Kidney epithelial cell (primary cell): ENCODE measurements at regions not wholly inside any gene's neighbourhood (a gene's known extent, or its start where the extent isn't known, plus 50 kb on each side); places are given as distances from the start of the nearest gene placed in this dataset.

Source experiments
- DNase-seq: peaks from one replicate; pipeline ENCODE4 v3.0.0-alpha.2; 2010; ENCODE audit warnings: low read depth
- H3K27me3 ChIP-seq: 2 replicates; pipeline ENCODE4 v1.6.0; 2011; ENCODE audit warnings: low read length; ENCODE audit not compliant: control insufficient read depth, insufficient read depth
- H3K36me3 ChIP-seq: 2 replicates; pipeline ENCODE4 v1.5.1; 2011; ENCODE audit warnings: low read length; ENCODE audit not compliant: control insufficient read depth, insufficient read depth
- H3K4me3 ChIP-seq: 2 replicates; pipeline ENCODE4 v1.5.1; 2011; ENCODE audit warnings: low read depth, mild to moderate bottlenecking, control low read depth, low read length
- TF ChIP-seq, protein P1 (sequence below): IDR thresholded peaks from 2 replicates; pipeline ENCODE4 v1.5.1; 2011; ENCODE audit warnings: mild to moderate bottlenecking, moderate library complexity, low read length, control low read depth, inconsistent platforms; ENCODE audit not compliant: insufficient read depth, poor library complexity, severe bottlenecking

DNA sequence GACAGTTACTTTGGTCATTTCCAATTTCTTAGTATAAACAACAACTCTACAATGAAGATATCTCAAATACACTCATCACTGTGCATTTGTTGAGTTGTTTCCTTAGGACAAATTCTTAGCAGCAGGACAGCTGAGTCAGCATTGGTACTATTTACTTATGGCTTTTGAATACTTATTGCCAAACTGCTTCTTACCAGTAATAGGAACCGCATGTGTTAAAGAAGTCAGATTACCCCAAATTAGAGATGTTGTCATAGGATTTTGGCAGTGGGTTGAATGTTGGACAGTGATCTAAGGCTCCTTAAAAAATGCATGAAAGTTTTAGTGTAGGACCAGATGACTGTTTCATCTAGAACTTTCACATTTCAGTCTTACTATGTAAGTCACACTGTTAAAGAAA, 280.1 kb upstream of the DMRT1 start:
- TF ChIP-seq, protein P1, sequence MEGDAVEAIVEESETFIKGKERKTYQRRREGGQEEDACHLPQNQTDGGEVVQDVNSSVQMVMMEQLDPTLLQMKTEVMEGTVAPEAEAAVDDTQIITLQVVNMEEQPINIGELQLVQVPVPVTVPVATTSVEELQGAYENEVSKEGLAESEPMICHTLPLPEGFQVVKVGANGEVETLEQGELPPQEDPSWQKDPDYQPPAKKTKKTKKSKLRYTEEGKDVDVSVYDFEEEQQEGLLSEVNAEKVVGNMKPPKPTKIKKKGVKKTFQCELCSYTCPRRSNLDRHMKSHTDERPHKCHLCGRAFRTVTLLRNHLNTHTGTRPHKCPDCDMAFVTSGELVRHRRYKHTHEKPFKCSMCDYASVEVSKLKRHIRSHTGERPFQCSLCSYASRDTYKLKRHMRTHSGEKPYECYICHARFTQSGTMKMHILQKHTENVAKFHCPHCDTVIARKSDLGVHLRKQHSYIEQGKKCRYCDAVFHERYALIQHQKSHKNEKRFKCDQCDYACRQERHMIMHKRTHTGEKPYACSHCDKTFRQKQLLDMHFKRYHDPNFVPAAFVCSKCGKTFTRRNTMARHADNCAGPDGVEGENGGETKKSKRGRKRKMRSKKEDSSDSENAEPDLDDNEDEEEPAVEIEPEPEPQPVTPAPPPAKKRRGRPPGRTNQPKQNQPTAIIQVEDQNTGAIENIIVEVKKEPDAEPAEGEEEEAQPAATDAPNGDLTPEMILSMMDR, result no peak
- Histone ChIP-seq H3K4me3 (no peak overlapping the region), H3K27me3 (no peaks in the 10 kb centered on the region), H3K36me3 (no peaks in the 10 kb centered on the region)
- no peak for DNase-seq

DNA sequence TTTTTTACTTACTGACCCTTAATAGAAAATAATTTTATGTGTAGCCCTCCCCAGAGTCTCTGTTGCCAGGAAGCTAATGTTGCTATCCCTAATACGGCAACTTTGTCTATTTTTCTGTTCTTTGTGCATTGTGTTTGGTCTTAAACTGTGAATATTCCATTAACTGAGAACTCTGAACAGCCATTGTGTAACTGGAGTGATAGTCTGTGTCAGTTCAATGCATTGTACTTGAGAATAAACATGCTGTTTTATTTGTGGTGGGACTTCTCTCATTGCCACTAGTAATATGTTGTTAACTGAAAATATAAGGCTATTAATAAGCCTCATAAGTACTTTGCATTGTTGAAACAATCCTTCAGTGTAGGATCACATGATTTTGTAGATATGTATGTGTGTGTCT, 278.3 kb upstream of the DMRT1 start:
- Histone ChIP-seq H3K4me3 (no peak overlapping the region), H3K27me3 (no peaks in the 10 kb centered on the region), H3K36me3 (no peaks in the 10 kb centered on the region)
- DNase-seq, result no peak
- TF ChIP-seq, protein P1, result no peak

DNA sequence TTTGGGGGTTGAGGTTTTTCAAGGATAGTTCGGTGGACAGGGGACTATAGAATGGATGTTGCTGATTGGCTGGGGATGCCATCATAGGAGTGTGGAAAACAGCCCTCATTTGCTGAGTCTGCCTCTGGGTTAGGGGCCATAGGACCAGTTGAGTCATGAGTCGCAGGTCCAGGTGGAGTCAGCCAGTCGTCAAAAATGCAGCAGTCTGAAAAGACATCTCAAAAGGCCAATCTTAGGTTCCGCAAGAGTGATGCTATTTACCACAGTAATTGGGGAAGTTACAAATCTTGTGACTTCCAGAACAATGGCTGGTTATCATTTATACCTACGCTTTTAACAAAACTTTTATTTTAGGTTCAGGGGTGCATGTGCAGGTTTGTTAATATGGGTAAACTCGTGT, 276.0 kb upstream of the DMRT1 start:
- Histone ChIP-seq H3K36me3 (no peaks in the 10 kb centered on the region), H3K4me3 (no peak overlapping the region), H3K27me3 (no peaks in the 10 kb centered on the region)
- TF ChIP-seq, protein P1, result no peak
- no peak for DNase-seq

DNA sequence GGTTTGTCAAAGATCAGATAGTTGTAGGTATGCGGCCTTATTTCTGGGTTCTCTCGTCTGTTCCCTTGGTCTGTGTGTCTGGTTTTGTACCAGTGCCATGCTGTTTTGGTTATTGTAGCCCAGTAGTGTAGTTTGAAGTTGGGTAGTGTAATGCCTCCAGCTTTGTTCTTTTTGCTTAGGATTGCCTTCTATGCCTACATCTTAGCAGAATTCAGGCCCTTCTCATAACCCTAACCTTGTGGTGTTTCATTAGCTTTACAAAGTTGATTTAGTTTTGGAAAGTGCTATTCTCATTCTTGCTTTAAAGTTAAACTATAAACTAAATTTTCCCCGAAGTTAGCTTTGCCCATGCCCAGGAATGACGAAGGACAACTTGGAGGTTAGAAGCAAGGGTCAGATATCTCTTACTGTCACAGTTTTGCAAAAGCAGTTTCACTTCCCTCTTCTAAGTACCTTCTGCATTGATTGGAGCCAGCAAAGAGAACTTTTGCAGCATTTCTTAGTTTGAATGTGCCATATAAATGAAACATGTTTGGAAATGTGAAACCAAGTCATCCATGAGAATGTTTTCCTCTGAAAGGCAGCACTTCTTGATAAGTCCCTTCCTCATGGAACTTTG, 274.3 kb upstream of the DMRT1 start:
- H3K4me3 ChIP-seq, result no peak overlapping the region
- no peaks in the 10 kb centered on the region for H3K36me3 ChIP-seq
- TF ChIP-seq, protein P1, result no peak
- no peaks in the 10 kb centered on the region for H3K27me3 ChIP-seq
- DNase-seq, result no peak

DNA sequence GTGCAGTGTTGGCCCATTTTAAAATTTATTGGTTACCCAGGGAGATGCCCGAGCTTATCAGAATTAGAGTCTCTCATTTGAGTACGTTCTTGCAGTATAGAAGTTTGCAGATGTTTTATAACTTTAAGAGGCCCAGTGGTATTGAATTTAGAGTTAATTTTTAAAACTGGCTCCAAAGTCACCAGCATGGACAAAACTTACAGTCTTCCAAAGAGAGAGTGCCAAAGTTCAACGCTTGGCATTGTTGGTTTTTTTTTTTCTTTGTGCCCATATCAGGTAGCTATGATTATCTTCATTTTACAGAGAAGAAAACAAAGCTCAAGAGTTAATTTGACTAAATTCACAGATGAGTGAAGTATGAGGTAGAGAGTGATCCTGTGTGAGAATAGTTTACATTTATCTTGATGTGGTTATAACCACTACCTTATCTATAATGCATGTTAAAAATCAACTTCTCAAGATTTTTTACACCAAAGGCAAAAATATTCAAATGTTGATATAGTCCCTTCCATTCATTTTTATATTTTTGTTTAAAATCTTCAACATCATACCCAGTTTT, 273.7 kb upstream of the DMRT1 start:
- no peak overlapping the region for H3K4me3 ChIP-seq
- TF ChIP-seq, protein P1, result no peak
- H3K36me3 ChIP-seq, result no peaks in the 10 kb centered on the region
- no peaks in the 10 kb centered on the region for H3K27me3 ChIP-seq
- DNase-seq, result no peak

DNA sequence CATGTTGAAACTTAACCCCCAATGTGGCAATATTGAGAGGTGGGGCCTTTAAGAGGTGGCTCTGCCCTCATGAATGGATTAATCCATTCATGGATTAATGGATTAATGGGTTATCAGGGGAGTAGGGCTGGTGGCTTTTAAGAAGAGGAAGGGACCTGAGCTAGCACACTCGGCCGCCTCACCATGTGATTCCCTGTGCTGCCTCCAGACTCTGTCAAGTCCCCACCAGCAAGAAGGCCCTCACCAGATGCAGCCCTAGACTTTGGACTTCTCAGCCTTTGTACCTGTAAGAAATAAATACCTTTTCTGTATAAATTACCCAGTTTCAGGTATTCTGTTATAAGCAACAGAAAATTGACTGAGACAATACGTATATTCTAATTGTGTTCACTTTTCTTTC, 272.2 kb upstream of the DMRT1 start:
- no peaks in the 10 kb centered on the region for H3K36me3 ChIP-seq
- TF ChIP-seq, protein P1, result no peak
- H3K27me3 ChIP-seq, result no peaks in the 10 kb centered on the region
- DNase-seq, result no peak
- H3K4me3 ChIP-seq, result no peak overlapping the region
